NCI-H1436 treated with DMSO at 0.1 percent for 48 hours (cell line): ENCODE measurements at regions not wholly inside any gene's neighbourhood (a gene's known extent, or its start where the extent isn't known, plus 50 kb on each side); places are given as distances from the start of the nearest gene placed in this dataset.
"Not testable (repeated sequence)": the region's sequence is repeated elsewhere in the genome, so short reads cannot be mapped to it uniquely, and the experiment has no call there.

Experiments used
- DNase-seq: peaks from one replicate; lab custom pipeline; 2025; lab: John Stamatoyannopoulos, UW

- DNase-seq, result no peak
Observed at GRCh38 chr2:13413989-13414388, 697.3 kb downstream of the TRIB2 start.

DNA sequence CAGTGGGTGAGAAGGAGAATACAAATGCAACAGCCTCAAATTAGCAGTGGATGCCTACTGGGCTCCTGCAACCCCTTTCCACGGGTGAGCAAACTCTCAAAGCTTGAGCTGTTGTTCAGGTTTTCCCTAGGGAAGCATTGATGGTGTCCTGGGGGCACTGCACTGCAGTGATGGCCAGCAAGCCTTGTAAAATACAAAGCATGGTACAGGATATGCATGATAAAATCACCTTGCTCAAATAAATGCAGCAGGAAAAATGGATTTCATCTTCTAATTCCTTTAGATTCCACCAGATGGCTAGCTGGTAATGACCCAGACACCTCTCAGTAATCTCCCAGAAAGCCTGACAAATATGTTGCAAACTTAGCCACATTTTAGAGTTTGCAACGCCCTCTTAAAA, 698.2 kb downstream of the TRIB2 start:
- DNase-seq, result no peak

- no peak for DNase-seq
Observed at GRCh38 chr2:13433954-13434353, 717.2 kb downstream of the TRIB2 start.

GRCh38 chr2:13443554-13444261, 727.0 kb downstream of the TRIB2 start:
- not testable (repeated sequence) for DNase-seq

GRCh38 chr2:13462464-13462863, 745.7 kb downstream of the TRIB2 start:
- no peak for DNase-seq

DNA sequence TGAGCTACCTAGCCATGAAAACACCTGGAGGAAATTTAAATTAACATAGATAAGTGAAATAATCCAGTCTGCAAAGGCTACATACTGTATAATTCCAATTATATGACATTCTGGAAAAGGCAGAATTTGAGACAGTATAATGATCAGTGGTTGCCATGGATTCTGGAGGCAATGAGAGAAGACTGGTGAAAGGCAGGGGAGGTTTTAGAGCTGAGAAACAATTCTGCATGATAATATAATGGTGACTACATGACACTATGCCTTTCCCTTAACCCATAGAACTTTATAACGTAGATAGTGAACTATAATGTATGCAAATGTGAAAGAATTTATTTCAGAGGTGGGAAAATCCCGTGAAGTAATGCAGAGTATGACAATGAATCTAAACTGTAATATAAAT, 749.3 kb downstream of the TRIB2 start:
- DNase-seq, result no peak

DNA sequence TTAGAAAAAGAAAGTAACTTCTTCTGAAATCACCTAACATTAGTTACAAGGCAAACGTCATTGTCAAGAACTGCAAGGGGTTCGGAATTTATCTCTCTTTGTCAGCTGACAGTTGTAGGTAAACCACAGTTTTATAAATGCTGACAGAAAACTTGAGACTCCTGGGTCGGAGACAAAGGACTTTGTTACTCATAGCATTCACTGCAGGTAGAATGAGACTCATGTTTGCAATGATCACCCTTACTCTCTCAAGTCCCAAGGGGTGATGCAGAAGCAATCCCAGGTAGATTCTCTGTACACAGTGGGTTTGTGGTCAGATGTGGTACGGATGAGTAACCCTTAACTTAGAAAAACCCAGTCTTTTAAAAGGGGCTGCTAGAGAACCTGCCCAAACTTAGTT, 757.8 kb downstream of the TRIB2 start:
- no peak for DNase-seq

- no peak for DNase-seq
Observed at GRCh38 chr2:13480057-13480456, 763.3 kb downstream of the TRIB2 start.

DNA sequence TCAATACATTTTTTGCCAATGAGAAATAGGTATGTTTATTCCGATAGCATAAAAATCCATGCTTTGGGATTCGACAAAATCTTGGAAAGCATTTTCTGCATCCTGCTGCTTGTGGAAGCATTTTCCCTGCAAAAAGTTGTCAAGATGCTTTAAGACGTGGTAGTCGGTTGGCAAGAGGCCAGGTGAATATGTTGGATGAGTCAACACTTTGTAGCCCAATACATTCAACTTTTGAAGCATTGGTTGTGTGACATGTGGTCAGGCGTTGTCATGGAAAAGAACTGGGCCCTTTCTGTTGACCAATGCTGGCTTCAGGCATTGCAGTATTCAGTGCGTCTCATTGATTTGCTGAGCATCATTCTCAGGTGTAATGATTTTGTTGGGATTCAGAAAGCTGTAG, 764.5 kb downstream of the TRIB2 start:
- no peak for DNase-seq

DNA sequence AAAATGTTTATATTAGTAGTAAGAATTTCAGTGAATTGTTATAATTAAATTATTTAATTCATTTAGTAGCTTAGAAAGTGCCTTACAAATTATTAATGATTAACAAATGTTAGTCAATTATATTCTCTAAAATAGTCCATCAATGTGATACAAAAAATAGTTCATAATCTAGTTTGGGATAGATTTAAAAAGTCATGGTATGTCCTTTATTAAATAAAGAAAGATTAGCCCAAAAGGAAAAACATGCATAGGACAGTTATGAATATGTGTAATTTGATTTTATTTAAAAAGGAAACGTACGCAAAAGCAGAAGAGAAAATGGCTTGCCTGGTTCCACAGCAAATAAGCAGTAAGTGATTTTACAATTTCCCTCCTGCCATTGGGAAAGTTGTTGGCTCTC, 768.5 kb downstream of the TRIB2 start:
- no peak for DNase-seq

GRCh38 chr2:13488965-13489364, 772.2 kb downstream of the TRIB2 start:
- no peak for DNase-seq

DNA sequence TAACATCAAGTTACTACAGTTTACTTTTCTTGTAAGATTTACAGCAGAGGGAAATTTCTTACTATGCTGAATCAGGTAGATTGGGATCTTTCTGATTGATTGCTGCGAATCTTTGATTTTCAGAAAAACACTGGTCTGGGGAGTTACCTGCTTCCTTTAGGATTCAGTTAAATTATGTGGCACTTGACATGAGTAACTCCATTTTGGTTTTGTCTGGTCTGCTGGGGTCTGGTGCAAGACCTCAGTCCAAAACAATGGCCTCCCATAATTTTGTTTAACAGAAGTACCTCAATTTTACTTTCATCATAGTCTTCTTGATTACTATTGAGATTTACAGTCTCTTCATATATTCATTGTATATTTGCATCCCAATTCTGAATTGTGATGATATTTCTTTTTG, 775.5 kb downstream of the TRIB2 start:
- DNase-seq, result no peak

DNA sequence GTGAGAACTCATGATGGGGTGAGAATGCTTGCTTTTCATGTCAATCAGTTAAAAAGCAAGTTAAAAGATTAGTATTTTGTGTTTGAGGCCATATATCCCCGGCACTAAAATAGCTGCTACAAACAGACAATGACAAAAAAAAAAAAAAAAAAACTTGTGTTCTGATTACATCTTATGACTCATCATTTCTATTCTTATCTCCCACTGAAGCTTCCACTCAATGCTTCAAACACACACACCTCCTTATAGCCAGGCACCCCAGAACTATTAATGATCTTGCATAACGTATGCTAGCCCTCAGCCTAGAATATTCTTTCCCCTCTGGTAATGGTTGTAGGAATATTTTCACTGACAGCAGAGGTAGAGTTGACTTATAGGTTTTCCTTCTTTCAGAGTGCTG, 778.3 kb downstream of the TRIB2 start:
- no peak for DNase-seq

GRCh38 chr2:13504808-13505207, 788.1 kb downstream of the TRIB2 start:
- DNase-seq, result no peak

- no peak for DNase-seq
Observed at GRCh38 chr2:13508671-13509070, 791.9 kb downstream of the TRIB2 start.

GRCh38 chr2:13515254-13515653, 798.5 kb downstream of the TRIB2 start:
- no peak for DNase-seq

GRCh38 chr2:13522096-13522495, 805.4 kb downstream of the TRIB2 start:
- no peak for DNase-seq

DNA sequence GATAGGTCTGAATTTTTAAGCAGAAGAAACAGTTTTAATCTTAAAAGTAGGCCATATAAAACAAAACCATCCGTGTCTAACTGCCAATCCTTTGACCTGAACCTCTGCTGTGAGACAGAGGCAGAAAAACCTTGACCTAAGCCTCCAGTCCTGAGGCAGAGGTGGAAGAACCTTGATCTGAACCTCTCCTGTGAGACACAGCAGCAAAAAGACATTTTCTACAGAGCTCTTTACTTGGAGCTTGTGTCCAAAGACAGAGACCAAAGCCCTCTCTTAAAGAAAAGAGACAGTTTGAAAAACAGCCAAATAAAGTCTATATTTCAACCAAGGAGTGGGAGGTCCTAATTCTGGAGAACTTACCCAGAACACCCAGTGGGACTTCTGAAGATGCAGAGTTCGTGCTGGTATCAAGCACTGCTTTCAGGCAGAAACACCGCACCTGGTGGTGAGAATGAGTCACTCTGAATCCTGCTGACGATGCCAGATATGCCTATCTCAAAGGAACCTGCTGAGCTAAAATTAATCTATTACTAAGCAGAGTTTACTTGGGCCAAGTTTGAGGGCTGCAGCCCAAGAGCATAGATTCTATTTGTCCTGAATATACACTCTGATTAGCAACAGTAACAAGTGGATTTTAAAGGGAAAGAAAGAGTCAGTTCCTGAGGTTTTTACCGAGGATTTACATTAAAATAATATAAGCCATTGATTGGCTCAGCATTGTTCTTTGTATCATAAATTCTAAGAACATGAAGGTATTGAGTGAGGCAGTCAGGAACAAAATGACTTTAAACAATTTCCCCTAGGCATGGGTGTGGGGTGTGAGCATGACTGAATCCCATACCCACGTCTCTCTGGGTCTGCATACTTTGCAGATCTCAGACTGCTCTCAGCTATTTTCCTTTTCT, 806.4 kb downstream of the TRIB2 start:
- DNase-seq, result no peak

DNA sequence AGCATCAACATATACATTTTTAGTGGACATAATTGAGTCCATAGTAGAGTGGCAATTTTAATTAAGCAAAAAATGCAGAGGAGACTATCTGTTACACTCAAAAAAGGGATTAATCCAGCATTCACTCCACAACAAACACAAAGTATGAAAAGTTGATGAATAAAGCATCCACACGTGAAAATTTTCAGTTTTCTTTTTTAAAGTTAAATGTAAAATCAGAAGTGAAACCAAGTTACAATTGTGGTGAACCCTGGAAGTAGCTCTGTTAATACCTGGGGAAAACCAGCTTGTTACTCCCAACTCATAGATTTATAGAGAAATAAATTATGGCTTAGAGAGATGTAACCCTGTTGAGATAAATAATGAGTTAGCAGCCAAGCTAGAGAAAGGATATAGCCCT, 807.8 kb downstream of the TRIB2 start:
- no peak for DNase-seq

GRCh38 chr2:13531735-13532410, 815.1 kb downstream of the TRIB2 start:
- not testable (repeated sequence) for DNase-seq

- not testable (repeated sequence) for DNase-seq
Observed at GRCh38 chr2:13532781-13533523, 816.2 kb downstream of the TRIB2 start.

- DNase-seq, result no peak
Observed at GRCh38 chr2:13533524-13533922, 816.8 kb downstream of the TRIB2 start.
